Thoracic aorta (tissue), 2 donors: ENCODE measurements at regions not wholly inside any gene's neighbourhood (a gene's known extent, or its start where the extent isn't known, plus 50 kb on each side); places are given as distances from the start of the nearest gene placed in this dataset.

Experiments
- ATAC-seq: fragments of 150-250 bp; one replicate; pipeline ENCODE4 v1.8.0; 2017; ENCODE audit warnings: low read depth; ENCODE audit not compliant: insufficient number of reproducible peaks, low FRiP score
- DNase-seq: peaks from one replicate; pipeline ENCODE4 v3.0.0-alpha.2; 2020; ENCODE audit warnings: low spot score
- H3K27ac ChIP-seq, 2 donors: fragments of 200-600 bp; sonication (generic); 1 replicate in 1 of 2; 2 replicates in 1 of 2; pipeline ENCODE4 v1.5.1; 2016; ENCODE audit warnings: mild to moderate bottlenecking in 2 of 2, moderate library complexity in 2 of 2
- H3K27me3 ChIP-seq: fragments of 200-600 bp; sonication (generic); replicated peaks from 2 replicates; pipeline ENCODE4 v1.6.0; 2016; ENCODE audit warnings: mild to moderate bottlenecking; ENCODE audit not compliant: insufficient read depth
- H3K36me3 ChIP-seq: fragments of 200-600 bp; sonication (generic); one replicate; pipeline ENCODE4 v1.5.1; 2016
- H3K4me1 ChIP-seq, 2 donors: fragments of 200-600 bp; sonication (generic); 1 replicate in 1 of 2; 2 replicates in 1 of 2; pipeline versions ENCODE4 v1.5.1 to v1.6.0; 2016; ENCODE audit warnings: low read depth in 2 of 2, mild to moderate bottlenecking in 1 of 2; ENCODE audit not compliant: control insufficient read depth in 1 of 2
- H3K4me3 ChIP-seq: fragments of 200-600 bp; sonication (generic); 2 replicates; pipeline ENCODE4 v1.5.1; 2016; ENCODE audit warnings: mild to moderate bottlenecking
- H3K9me3 ChIP-seq: fragments of 200-600 bp; sonication (generic); 2 replicates; pipeline ENCODE4 v1.5.1; 2016
- CTCF ChIP-seq: fragments of 200-600 bp; sonication (generic); IDR thresholded peaks from one replicate; pipeline ENCODE4 v1.5.1; 2019; ENCODE audit warnings: antibody characterized with exemption

- Histone ChIP-seq H3K27me3 (no peaks in the 10 kb centered on the region), H3K4me1 (no peaks in the 10 kb centered on the region), H3K27ac (no peak overlapping the region), H3K4me3 (no peak overlapping the region), H3K36me3 (no peaks in the 10 kb centered on the region), H3K9me3 (no peaks in the 10 kb centered on the region)
- DNase-seq (no peak), ATAC-seq (no peak)
- no peak for TF ChIP-seq CTCF
Observed at GRCh38 chr16:66229651-66230050, 136.8 kb upstream of the CDH5 start.

GRCh38 chr16:66228792-66229191 lies 137.7 kb upstream of the CDH5 start:
- Histone ChIP-seq H3K4me1 (peaks cover 0 to 1% of the 10 kb centered on the region in 2 donors), H3K4me3 (no peak overlapping the region), H3K9me3 (no peaks in the 10 kb centered on the region), H3K27me3 (no peaks in the 10 kb centered on the region), H3K27ac (no peak overlapping the region), H3K36me3 (no peaks in the 10 kb centered on the region)
- DNase-seq, result no peak
- no peak for ATAC-seq
- TF ChIP-seq CTCF, result no peak

GRCh38 chr16:66227766-66228530 lies 138.5 kb upstream of the CDH5 start:
- no peak for ATAC-seq
- H3K36me3 ChIP-seq, result no peaks in the 10 kb centered on the region
- no peaks in the 10 kb centered on the region for H3K27me3 ChIP-seq
- no peak for TF ChIP-seq CTCF
- H3K4me3 ChIP-seq, result no peak overlapping the region
- no peaks in the 10 kb centered on the region for H3K9me3 ChIP-seq
- DNase-seq, result no peak
- no peak overlapping the region for H3K27ac ChIP-seq
- H3K4me1 ChIP-seq, result peaks cover 0 to 9% of the 10 kb centered on the region in 2 donors

GRCh38 chr16:66226762-66227161 lies 139.7 kb upstream of the CDH5 start:
- TF ChIP-seq CTCF, result no peak
- no peak overlapping the region for H3K27ac ChIP-seq
- no peaks in the 10 kb centered on the region for H3K36me3 ChIP-seq
- DNase-seq (no peak), ATAC-seq (no peak)
- no peak overlapping the region for H3K4me3 ChIP-seq
- H3K4me1 ChIP-seq, result peaks cover 0 to 9% of the 10 kb centered on the region in 2 donors
- H3K9me3 ChIP-seq, result no peaks in the 10 kb centered on the region
- no peaks in the 10 kb centered on the region for H3K27me3 ChIP-seq

- Histone ChIP-seq H3K4me3 (no peak overlapping the region), H3K4me1 (peaks cover 0 to 9% of the 10 kb centered on the region in 2 donors), H3K36me3 (no peaks in the 10 kb centered on the region), H3K27me3 (no peaks in the 10 kb centered on the region), H3K9me3 (no peaks in the 10 kb centered on the region), H3K27ac (no peak overlapping the region)
- DNase-seq, result no peak
- no peak for TF ChIP-seq CTCF
- no peak for ATAC-seq
Observed at GRCh38 chr16:66225696-66226095, 140.8 kb upstream of the CDH5 start.
